Tibial nerve (tissue), 3 donors: ENCODE measurements at regions not wholly inside any gene's neighbourhood (a gene's known extent, or its start where the extent isn't known, plus 50 kb on each side); places are given as distances from the start of the nearest gene placed in this dataset.

ENCODE experiments used
- POLR2A ChIP-seq, 2 donors: fragments of 450-650 bp; IDR thresholded peaks; one replicate each; pipeline ENCODE4 v1.6.1; 2017; ENCODE audit warnings: antibody characterized with exemption in 2 of 2, mild to moderate bottlenecking in 2 of 2, moderate library complexity in 2 of 2
- TF ChIP-seq, protein P1 (sequence below), 5 experiments: fragments of 200-600 bp in 3 of 5; fragments of 450-650 bp in 2 of 5; sonication (generic) in 3 of 5; IDR thresholded peaks; one replicate each; pipeline ENCODE4 v1.5.1; 2016 to 2019; ENCODE audit warnings: antibody characterized with exemption in 5 of 5, mild to moderate bottlenecking in 3 of 5, moderate library complexity in 2 of 5

DNA sequence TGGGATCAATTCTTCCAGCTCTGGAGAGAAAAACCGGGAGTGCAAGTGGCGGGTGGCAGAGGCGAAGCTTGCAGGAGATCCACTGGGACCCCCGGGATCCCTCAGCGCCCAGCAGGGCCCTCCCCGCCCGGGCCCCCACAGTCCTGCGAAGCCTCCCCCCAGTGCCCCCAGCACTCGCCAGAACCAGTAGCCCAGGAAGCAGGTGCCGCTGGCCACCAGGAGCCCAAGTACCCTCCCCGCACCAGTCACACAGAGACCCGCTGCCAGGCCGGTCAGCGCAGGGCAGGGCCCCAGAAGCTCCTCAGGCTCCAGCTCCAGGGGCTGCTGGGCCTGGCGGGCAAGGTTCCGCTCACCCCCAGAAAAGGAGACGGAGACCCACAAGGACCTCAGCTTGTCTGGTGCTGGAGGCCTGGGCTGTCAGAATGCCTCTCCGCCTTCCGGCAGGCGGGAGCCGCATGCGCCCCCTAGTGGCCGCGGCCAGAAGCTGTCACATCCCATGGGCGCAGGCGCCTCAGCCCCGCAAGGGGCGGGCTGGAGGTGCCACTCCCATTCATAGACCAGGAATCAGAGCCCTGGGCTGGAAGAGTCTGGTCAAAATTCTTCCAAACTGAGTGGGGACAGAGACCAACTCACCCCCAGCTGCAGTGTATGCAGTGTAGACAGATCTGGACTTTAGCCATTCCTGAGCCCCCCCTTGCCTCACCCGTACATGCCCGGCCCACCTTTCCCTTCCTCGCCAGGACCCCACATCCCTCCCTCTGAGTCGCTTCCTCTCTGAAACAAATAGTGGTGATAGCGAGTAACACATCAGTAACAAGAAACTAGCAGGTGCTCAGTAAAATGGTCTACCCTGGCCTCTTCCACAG is 1002.3 kb downstream of the KCNJ18 start:
- TF ChIP-seq POLR2A (IDR thresholded peaks at IDR 0.05) = no peak
- TF ChIP-seq, protein P1, sequence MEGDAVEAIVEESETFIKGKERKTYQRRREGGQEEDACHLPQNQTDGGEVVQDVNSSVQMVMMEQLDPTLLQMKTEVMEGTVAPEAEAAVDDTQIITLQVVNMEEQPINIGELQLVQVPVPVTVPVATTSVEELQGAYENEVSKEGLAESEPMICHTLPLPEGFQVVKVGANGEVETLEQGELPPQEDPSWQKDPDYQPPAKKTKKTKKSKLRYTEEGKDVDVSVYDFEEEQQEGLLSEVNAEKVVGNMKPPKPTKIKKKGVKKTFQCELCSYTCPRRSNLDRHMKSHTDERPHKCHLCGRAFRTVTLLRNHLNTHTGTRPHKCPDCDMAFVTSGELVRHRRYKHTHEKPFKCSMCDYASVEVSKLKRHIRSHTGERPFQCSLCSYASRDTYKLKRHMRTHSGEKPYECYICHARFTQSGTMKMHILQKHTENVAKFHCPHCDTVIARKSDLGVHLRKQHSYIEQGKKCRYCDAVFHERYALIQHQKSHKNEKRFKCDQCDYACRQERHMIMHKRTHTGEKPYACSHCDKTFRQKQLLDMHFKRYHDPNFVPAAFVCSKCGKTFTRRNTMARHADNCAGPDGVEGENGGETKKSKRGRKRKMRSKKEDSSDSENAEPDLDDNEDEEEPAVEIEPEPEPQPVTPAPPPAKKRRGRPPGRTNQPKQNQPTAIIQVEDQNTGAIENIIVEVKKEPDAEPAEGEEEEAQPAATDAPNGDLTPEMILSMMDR (IDR thresholded peaks at IDR 0.05) = no peak
